ENCODE measurements at regions not wholly inside any gene's neighbourhood (a gene's known extent, or its start where the extent isn't known, plus 50 kb on each side); places are given as distances from the start of the nearest gene placed in this dataset.

- ChIA-PET POLR2A (no interaction called here), CTCF (no interaction called here)
- TF ChIP-seq ARNT (IDR thresholded peaks at IDR 0.05): no peak
- no peak for TF ChIP-seq FOXA1 (IDR thresholded peaks at IDR 0.05)
- no peak for TF ChIP-seq SP1 (IDR thresholded peaks at IDR 0.05)
- no peak for TF ChIP-seq ELF4 (IDR thresholded peaks at IDR 0.05)
- no peak for TF ChIP-seq LEF1 (IDR thresholded peaks at IDR 0.05; ENCODE audit: borderline replicate concordance)
- TF ChIP-seq NFRKB (IDR thresholded peaks at IDR 0.05): no peak
- no peak for TF ChIP-seq FOXM1 (IDR thresholded peaks at IDR 0.05; ENCODE audit: borderline replicate concordance)
- no peak for TF ChIP-seq L3MBTL2 (conservative IDR thresholded peaks at IDR 0.05)
- no peak for TF ChIP-seq CTBP1 (IDR thresholded peaks at IDR 0.05; ENCODE audit: borderline replicate concordance)
- TF ChIP-seq ZNF384 (IDR thresholded peaks at IDR 0.05): no peak
- TF ChIP-seq HDGF (IDR thresholded peaks at IDR 0.05; ENCODE audit: borderline replicate concordance): no peak
- TF ChIP-seq, protein P1, sequence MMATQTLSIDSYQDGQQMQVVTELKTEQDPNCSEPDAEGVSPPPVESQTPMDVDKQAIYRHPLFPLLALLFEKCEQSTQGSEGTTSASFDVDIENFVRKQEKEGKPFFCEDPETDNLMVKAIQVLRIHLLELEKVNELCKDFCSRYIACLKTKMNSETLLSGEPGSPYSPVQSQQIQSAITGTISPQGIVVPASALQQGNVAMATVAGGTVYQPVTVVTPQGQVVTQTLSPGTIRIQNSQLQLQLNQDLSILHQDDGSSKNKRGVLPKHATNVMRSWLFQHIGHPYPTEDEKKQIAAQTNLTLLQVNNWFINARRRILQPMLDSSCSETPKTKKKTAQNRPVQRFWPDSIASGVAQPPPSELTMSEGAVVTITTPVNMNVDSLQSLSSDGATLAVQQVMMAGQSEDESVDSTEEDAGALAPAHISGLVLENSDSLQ (IDR thresholded peaks at IDR 0.05): no peak
- TF ChIP-seq FOXK2 (IDR thresholded peaks at IDR 0.05): no peak
- TF ChIP-seq TARDBP (IDR thresholded peaks at IDR 0.05): no peak
- TF ChIP-seq SUZ12 (IDR thresholded peaks at IDR 0.05): no peak
- no peak for TF ChIP-seq BHLHE40 (IDR thresholded peaks at IDR 0.05; ENCODE audit: borderline replicate concordance)
- no peak for DNase-seq (ENCODE audit: extremely low spot score)
These were observed 185.5 kb downstream of the ZNF330 start for GRCh38 chr4:141406237-141406636.

- ChIA-PET POLR2A (no interaction called here), CTCF (no interaction called here)
- no peak for TF ChIP-seq ELF4 (IDR thresholded peaks at IDR 0.05)
- no peak for TF ChIP-seq CTBP1 (IDR thresholded peaks at IDR 0.05; ENCODE audit: borderline replicate concordance)
- no peak for TF ChIP-seq L3MBTL2 (conservative IDR thresholded peaks at IDR 0.05)
- TF ChIP-seq FOXK2 (IDR thresholded peaks at IDR 0.05): no peak
- no peak for TF ChIP-seq TARDBP (IDR thresholded peaks at IDR 0.05)
- TF ChIP-seq FOXM1 (IDR thresholded peaks at IDR 0.05; ENCODE audit: borderline replicate concordance): no peak
- no peak for TF ChIP-seq NFRKB (IDR thresholded peaks at IDR 0.05)
- TF ChIP-seq LEF1 (IDR thresholded peaks at IDR 0.05; ENCODE audit: borderline replicate concordance): no peak
- TF ChIP-seq BHLHE40 (IDR thresholded peaks at IDR 0.05; ENCODE audit: borderline replicate concordance): no peak
- no peak for TF ChIP-seq ZNF384 (IDR thresholded peaks at IDR 0.05)
- TF ChIP-seq, protein P1 (IDR thresholded peaks at IDR 0.05): no peak
- no peak for TF ChIP-seq SUZ12 (IDR thresholded peaks at IDR 0.05)
- no peak for DNase-seq (ENCODE audit: extremely low spot score)
These were observed 188.9 kb downstream of the ZNF330 start for GRCh38 chr4:141409556-141409955.

- POLR2A ChIA-PET: no interaction called here
- no peak for DNase-seq (ENCODE audit: extremely low spot score)
- CTCF ChIA-PET: no interaction called here
- no peak for TF ChIP-seq FOXA1 (IDR thresholded peaks at IDR 0.05)
- no peak for TF ChIP-seq CTBP1 (IDR thresholded peaks at IDR 0.05; ENCODE audit: borderline replicate concordance)
- no peak for TF ChIP-seq NFRKB (IDR thresholded peaks at IDR 0.05)
- TF ChIP-seq FOXM1 (IDR thresholded peaks at IDR 0.05; ENCODE audit: borderline replicate concordance): no peak
- no peak for TF ChIP-seq SUZ12 (IDR thresholded peaks at IDR 0.05)
- no peak for TF ChIP-seq HDGF (IDR thresholded peaks at IDR 0.05; ENCODE audit: borderline replicate concordance)
- no peak for TF ChIP-seq SP1 (IDR thresholded peaks at IDR 0.05)
- no peak for TF ChIP-seq L3MBTL2 (conservative IDR thresholded peaks at IDR 0.05)
- TF ChIP-seq ARNT (IDR thresholded peaks at IDR 0.05): no peak
- no peak for TF ChIP-seq FOXK2 (IDR thresholded peaks at IDR 0.05)
- TF ChIP-seq ELF4 (IDR thresholded peaks at IDR 0.05): no peak
- no peak for TF ChIP-seq LEF1 (IDR thresholded peaks at IDR 0.05; ENCODE audit: borderline replicate concordance)
- TF ChIP-seq BHLHE40 (IDR thresholded peaks at IDR 0.05; ENCODE audit: borderline replicate concordance): no peak
- TF ChIP-seq, protein P1 (IDR thresholded peaks at IDR 0.05): no peak
- no peak for TF ChIP-seq TARDBP (IDR thresholded peaks at IDR 0.05)
- no peak for TF ChIP-seq ZNF384 (IDR thresholded peaks at IDR 0.05)
These were observed 190.1 kb downstream of the ZNF330 start for GRCh38 chr4:141410839-141411238.

DNA sequence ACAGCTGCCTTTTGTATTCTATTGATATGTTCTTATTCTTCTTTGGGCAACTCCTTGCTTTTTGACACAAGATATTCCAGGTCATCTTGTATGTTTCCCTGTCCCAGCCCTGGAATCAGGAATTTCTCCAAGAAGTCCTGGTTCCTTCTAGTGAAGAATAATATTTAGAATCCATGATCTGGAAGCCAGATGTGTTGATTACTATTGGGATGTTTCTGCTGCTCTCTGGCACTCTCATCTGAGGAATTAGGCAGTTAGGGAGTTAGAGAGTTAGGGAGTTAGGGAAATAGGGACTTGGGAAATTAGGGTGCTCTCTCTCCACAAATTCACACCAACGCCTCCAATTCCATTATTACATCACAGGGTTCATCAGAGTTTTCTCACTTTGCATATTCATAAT is 191.2 kb downstream of the ZNF330 start:
- CTCF ChIA-PET: no interaction called here
- POLR2A ChIA-PET: no interaction called here
- DNase-seq (ENCODE audit: extremely low spot score): no peak
- no peak for TF ChIP-seq FOXM1 (IDR thresholded peaks at IDR 0.05; ENCODE audit: borderline replicate concordance)
- no peak for TF ChIP-seq SUZ12 (IDR thresholded peaks at IDR 0.05)
- no peak for TF ChIP-seq LEF1 (IDR thresholded peaks at IDR 0.05; ENCODE audit: borderline replicate concordance)
- no peak for TF ChIP-seq L3MBTL2 (conservative IDR thresholded peaks at IDR 0.05)
- no peak for TF ChIP-seq FOXA1 (IDR thresholded peaks at IDR 0.05)
- TF ChIP-seq, protein P1 (IDR thresholded peaks at IDR 0.05): no peak
- no peak for TF ChIP-seq HDGF (IDR thresholded peaks at IDR 0.05; ENCODE audit: borderline replicate concordance)
- TF ChIP-seq BHLHE40 (IDR thresholded peaks at IDR 0.05; ENCODE audit: borderline replicate concordance): no peak
- no peak for TF ChIP-seq NFRKB (IDR thresholded peaks at IDR 0.05)
- no peak for TF ChIP-seq FOXK2 (IDR thresholded peaks at IDR 0.05)
- no peak for TF ChIP-seq ELF4 (IDR thresholded peaks at IDR 0.05)
- no peak for TF ChIP-seq TARDBP (IDR thresholded peaks at IDR 0.05)
- no peak for TF ChIP-seq ZNF384 (IDR thresholded peaks at IDR 0.05)
- no peak for TF ChIP-seq SP1 (IDR thresholded peaks at IDR 0.05)
- TF ChIP-seq CTBP1 (IDR thresholded peaks at IDR 0.05; ENCODE audit: borderline replicate concordance): no peak
- TF ChIP-seq ARNT (IDR thresholded peaks at IDR 0.05): no peak

DNA sequence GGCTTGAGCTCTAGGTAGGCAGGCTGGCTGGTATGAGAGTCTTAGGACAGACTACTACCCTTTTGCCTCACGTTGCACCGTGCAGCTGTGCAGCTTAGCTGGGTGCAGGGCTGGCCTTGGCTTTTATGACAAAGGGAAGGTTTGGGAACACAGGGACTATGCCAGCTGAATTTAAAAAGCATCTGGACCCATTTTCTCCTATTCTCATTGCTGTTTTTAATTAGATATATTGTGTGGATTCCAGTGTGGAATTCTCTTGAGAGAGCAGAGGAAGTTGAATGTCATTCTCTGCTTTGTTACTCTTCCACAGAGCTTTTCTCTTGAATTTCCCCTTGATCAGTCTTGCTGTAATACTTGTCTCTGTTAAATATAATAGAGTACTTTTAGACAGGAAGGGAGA is 192.7 kb downstream of the ZNF330 start:
- TF ChIP-seq FOXK2 (IDR thresholded peaks at IDR 0.05) (no peak), TARDBP (IDR thresholded peaks at IDR 0.05) (no peak), ZNF384 (IDR thresholded peaks at IDR 0.05) (no peak), NFRKB (IDR thresholded peaks at IDR 0.05) (no peak)
- ChIA-PET POLR2A (no interaction called here), CTCF (interaction anchor here (0.7 kb wide), 1 partner anchor 67 kb away, joined by 3 read pairs; no protein-coding TSS in a partner anchor)
- no peak for DNase-seq (ENCODE audit: extremely low spot score)

All from HEK293T (cell line).